ENCODE measurements at regions not wholly inside any gene's neighbourhood (a gene's known extent, or its start where the extent isn't known, plus 50 kb on each side); places are given as distances from the start of the nearest gene placed in this dataset.

- no peak for DNase-seq (ENCODE audit: low read depth)
Observed at GRCh38 chr6:767755-768512, 75.0 kb upstream of the EXOC2 start.

GRCh38 chr6:766625-767024, 73.7 kb upstream of the EXOC2 start:
- DNase-seq (ENCODE audit: low read depth) = no peak

GRCh38 chr6:761997-762396, 69.1 kb upstream of the EXOC2 start:
- no peak for DNase-seq (ENCODE audit: low read depth)

GRCh38 chr6:760982-761955, 68.3 kb upstream of the EXOC2 start:
- no peak for DNase-seq (ENCODE audit: low read depth)

- DNase-seq (ENCODE audit: low read depth) = no peak
Observed at GRCh38 chr6:759729-760128, 66.8 kb upstream of the EXOC2 start.

GRCh38 chr6:756224-756623, 63.3 kb upstream of the EXOC2 start:
- DNase-seq (ENCODE audit: low read depth) = no peak

GRCh38 chr6:754202-754601, 61.3 kb upstream of the EXOC2 start:
- no peak for DNase-seq (ENCODE audit: low read depth)

GRCh38 chr6:753486-753885, 60.5 kb upstream of the EXOC2 start:
- DNase-seq (ENCODE audit: low read depth) = no peak

GRCh38 chr6:752438-752837, 59.5 kb upstream of the EXOC2 start:
- DNase-seq (ENCODE audit: low read depth) = no peak

GRCh38 chr6:751765-752164, 58.8 kb upstream of the EXOC2 start:
- DNase-seq (ENCODE audit: low read depth) = no peak

- no peak for DNase-seq (ENCODE audit: low read depth)
Observed at GRCh38 chr6:747921-748320, 55.0 kb upstream of the EXOC2 start.

- no peak for DNase-seq (ENCODE audit: low read depth)
Observed at GRCh38 chr6:747028-747427, 54.1 kb upstream of the EXOC2 start.

GRCh38 chr6:744666-745353, 51.9 kb upstream of the EXOC2 start:
- DNase-seq (ENCODE audit: low read depth) = no peak

- DNase-seq (ENCODE audit: low read depth) = no peak
Observed at GRCh38 chr6:743320-744096, 50.6 kb upstream of the EXOC2 start.
